ENCODE measurements at regions not wholly inside any gene's neighbourhood (a gene's known extent, or its start where the extent isn't known, plus 50 kb on each side); places are given as distances from the start of the nearest gene placed in this dataset.
"Not testable (repeated sequence)": the region's sequence is repeated elsewhere in the genome, so short reads cannot be mapped to it uniquely, and the experiment has no call there.

- no peak for DNase-seq (ENCODE audit: low spot score)
Observed at GRCh38 chr4:60315586-60315985, 884.5 kb upstream of the ADGRL3 start.

GRCh38 chr4:60326735-60327134, 873.4 kb upstream of the ADGRL3 start:
- no peak for DNase-seq (ENCODE audit: low spot score)

- DNase-seq (ENCODE audit: low spot score): no peak
Observed at GRCh38 chr4:60327651-60328050, 872.5 kb upstream of the ADGRL3 start.

DNA sequence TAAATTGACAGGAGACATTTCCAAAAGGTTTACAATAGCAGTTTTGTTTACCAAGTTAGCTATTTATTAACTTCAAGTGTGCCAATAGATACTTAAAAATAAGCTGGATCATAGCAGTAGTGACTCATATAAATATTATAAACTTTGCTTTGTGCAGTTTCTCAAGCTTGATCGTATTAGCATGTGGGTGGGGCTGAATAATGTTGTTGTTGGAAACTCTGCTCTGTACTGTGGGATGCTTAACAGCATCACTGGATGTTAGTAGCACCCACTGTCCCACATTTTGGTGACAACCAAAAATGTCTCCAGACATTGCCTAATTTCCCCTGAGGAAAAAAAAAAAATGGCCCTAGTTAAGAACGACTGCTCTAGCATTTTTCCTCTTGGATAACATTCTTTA, 855.2 kb upstream of the ADGRL3 start:
- no peak for DNase-seq (ENCODE audit: low spot score)

GRCh38 chr4:60345392-60345791, 854.7 kb upstream of the ADGRL3 start:
- no peak for DNase-seq (ENCODE audit: low spot score)

GRCh38 chr4:60359746-60360367, 840.3 kb upstream of the ADGRL3 start:
- DNase-seq (ENCODE audit: low spot score): no peak

DNA sequence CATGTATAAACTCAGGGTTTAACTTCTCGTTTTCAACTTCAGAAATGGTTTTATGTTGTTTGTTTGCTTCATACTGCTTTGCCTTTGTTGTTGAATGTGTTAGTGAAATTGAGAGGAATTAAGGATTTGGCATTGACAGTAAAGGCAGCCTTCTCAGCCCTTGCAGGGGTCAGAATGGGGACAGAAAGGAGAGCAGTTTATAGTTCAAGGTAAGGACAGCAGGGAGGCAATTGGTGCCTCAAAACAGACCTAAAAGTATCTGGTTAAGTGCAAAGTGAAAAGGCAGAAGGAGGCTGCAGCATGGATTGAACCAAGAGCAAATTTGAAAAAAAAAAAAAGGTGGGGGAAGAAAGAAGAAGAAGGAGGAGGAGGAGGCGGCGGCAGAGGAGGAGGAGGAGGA, 835.0 kb upstream of the ADGRL3 start:
- no peak for DNase-seq (ENCODE audit: low spot score)

DNA sequence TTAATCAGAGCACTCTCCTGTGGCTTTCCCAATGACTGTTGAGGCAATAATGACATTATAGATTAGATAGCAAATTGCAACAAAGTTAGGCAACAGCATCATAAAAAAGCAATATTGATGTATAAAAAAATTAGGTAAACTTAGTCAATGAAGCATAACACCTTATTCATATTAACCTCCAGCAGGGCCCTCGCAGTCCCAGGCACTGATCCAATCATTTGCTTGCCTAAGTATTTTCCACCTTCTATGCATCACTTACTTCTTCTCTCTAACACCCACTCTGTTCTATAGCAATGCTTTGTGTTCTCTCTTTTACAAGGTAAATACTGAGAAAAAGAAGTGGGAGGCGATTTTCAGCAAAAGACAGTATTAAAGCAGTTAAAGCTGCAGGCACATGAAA, 833.5 kb upstream of the ADGRL3 start:
- DNase-seq (ENCODE audit: low spot score): no peak

DNA sequence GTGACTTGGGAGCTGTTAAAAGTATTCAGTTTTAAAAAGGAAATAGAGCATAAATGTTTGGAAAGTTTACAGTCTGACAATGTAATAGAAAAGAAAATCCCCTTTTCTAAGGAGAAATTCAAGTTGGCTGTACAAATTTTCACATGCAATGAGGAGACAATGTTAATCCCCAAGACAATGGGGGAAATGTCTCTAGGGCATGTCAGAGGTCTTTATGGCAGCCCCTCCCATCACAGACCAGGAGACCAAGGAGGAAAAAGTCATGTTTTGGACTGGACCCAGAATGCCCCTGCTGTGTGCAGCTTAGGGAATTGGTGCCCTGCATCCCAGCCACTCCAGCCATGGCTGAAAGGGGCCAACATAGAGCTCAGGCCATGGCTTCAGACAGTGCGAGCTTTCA, 831.1 kb upstream of the ADGRL3 start:
- no peak for DNase-seq (ENCODE audit: low spot score)

DNA sequence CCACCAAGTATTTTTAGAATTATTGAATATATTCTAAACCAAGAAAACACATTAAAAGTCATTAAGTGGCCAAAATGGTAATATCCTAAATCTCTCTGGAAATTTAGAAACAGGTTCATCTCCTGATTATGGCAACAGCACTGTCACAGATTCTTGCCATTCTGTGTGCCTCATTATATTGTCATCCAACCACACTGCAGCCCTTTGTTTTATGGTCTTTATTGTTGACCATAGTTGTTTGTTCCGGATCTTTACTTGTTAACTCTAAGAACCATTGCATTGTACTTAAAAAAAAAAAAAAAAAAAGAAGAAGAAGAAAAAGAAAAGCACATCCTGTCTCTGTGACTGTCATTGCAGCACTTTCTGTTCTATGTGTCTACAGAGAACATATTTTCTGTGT, 822.1 kb upstream of the ADGRL3 start:
- no peak for DNase-seq (ENCODE audit: low spot score)

- no peak for DNase-seq (ENCODE audit: low spot score)
Observed at GRCh38 chr4:60384516-60384915, 815.6 kb upstream of the ADGRL3 start.

GRCh38 chr4:60389633-60390032, 810.5 kb upstream of the ADGRL3 start:
- no peak for DNase-seq (ENCODE audit: low spot score)

- no peak for DNase-seq (ENCODE audit: low spot score)
Observed at GRCh38 chr4:60396341-60397049, 803.6 kb upstream of the ADGRL3 start.

- DNase-seq (ENCODE audit: low spot score): no peak
Observed at GRCh38 chr4:60400593-60400992, 799.5 kb upstream of the ADGRL3 start.

DNA sequence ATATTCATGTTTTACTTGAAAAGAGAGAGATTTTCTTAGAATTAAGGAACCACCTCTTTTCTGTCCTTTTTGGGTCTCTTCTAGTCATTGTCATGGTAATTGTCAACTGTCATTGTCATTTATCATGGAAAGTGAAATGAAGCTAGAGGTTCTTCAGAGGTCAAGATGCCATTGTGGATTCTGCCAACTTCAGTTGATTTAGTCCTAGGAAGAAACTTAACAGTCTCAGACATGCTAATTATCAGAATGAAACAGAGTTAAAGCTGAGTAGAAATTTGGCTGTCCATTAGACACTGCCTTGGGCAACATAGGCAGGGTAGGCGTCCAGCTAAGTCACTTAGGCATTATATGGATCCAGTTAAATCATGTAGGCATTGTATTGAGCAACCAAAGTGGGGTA, 796.1 kb upstream of the ADGRL3 start:
- DNase-seq (ENCODE audit: low spot score): no peak

DNA sequence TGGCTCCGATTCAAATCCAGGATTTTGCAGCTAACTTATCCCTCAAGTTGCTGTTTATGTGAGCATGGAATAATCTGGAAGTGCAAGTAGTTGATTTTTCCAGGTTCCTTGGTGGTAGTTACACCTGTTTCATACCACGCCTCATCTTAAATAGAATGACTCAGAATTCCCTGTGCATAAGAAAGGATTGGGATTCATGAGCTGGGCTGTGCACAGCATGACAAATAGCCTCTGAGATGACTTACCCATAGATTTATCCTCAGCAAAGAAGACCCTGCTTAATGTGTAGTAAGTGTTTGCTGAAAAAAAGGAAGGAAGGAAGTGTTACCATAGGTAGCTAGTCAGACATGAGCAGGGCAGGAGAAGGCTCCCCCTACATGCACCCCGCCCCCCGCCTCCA, 777.7 kb upstream of the ADGRL3 start:
- no peak for DNase-seq (ENCODE audit: low spot score)

DNA sequence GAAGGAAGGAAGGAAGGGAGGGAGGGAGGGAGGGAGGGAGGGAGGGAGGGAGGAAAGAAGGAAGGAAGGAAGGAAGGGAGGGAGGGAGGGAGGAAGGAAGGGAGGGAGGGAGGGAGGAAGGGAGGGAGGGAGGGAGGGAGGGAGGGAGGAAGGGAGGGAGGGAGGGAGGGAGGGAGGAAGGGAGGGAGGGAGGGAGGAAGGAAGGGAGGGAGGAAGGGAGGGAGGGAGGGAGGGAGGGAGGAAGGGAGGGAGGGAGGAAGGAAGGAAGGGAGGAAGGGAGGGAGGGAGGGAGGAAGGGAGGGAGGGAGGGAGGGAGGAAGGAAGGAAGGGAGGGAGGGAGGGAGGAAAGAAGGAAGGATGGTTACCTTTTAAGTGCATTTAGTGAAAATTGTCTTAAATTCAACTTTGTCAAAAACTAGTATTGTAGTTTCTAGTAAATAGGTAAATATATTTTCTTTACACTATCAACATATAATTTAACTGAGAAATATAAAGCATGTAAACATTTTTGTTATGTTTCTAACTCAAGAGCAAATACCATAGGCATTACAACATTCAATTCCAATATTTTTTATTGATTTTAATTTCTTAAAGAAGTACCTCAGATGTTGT, 776.4 kb upstream of the ADGRL3 start:
- not testable (repeated sequence) for DNase-seq (ENCODE audit: low spot score)

- DNase-seq (ENCODE audit: low spot score): no peak
Observed at GRCh38 chr4:60432911-60433310, 767.2 kb upstream of the ADGRL3 start.

GRCh38 chr4:60443068-60443467, 757.1 kb upstream of the ADGRL3 start:
- DNase-seq (ENCODE audit: low spot score): no peak

GRCh38 chr4:60443796-60444195, 756.3 kb upstream of the ADGRL3 start:
- no peak for DNase-seq (ENCODE audit: low spot score)

GRCh38 chr4:60450054-60450453, 750.1 kb upstream of the ADGRL3 start:
- DNase-seq (ENCODE audit: low spot score): no peak

DNA sequence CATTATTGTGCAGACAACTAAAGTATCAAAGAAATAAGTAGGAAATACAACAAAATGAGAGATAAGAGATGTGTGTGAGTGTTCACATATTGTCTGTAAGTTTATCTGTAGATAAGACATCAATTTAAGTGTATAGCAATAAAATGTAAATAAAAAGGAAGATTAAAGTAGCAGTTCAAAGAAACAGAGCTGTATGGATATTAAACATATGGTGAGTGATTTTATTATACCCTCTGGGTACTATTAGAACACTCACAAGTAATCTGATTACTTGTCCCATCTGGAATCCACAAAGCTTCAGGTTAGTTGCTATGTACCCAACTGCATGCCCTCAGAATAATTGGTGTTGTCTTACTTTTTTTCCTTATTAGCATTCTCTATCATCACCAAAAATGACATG, 747.9 kb upstream of the ADGRL3 start:
- DNase-seq (ENCODE audit: low spot score): peak; percentile 13

- DNase-seq (ENCODE audit: low spot score): peak; percentile 21
Observed at GRCh38 chr4:60455380-60455779, 744.7 kb upstream of the ADGRL3 start.
